Fibroblast of skin of back (primary cell): ENCODE measurements at regions not wholly inside any gene's neighbourhood (a gene's known extent, or its start where the extent isn't known, plus 50 kb on each side); places are given as distances from the start of the nearest gene placed in this dataset.
A peak's percentile ranks its signal among the peaks of the same experiment; 100 is the strongest.
"Not testable (repeated sequence)": the region's sequence is repeated elsewhere in the genome, so short reads cannot be mapped to it uniquely, and the experiment has no call there.

ENCODE experiments used
- DNase-seq: peaks from one replicate; pipeline ENCODE4 v3.0.0-alpha.2; 2013

DNA sequence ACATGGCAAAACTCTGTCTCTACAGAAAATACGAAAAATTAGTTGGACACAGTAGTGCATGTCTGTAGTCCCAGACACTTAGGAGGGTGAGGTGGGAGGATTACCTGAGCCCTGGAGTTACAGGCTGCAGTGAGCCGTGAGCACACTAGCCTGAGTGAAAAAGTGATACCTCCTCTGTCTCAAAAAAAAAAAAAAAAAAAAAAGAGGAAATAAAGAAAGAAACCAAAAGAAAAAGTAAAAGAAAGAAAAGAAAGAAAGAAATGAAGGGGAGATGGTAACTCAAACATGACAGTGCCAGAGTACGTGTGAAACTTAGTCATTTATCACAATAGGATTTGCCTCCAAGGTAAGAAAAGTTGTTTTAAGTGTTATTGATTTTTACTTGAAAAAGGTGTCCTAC is 407.0 kb upstream of the MGAT4C start:
- DNase-seq, result no peak

DNA sequence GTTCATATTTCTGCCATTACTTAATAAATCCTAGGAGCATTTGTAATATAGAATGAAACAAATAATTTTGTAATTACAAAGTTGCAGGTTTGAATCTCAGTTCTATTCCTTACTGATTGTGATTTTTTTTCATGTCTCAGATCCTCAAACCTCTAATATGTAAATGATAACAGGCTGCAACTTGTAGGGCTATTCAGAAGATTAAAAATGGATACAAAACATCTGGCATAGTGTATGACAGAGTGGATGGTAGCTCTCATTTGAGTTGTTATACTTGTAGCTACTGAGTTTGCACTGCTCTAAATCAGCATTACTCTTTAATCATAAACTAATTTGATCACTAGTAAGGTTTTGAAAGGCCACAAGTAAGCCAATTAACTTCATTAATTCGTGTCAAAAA is 406.3 kb upstream of the MGAT4C start:
- DNase-seq, result no peak

DNA sequence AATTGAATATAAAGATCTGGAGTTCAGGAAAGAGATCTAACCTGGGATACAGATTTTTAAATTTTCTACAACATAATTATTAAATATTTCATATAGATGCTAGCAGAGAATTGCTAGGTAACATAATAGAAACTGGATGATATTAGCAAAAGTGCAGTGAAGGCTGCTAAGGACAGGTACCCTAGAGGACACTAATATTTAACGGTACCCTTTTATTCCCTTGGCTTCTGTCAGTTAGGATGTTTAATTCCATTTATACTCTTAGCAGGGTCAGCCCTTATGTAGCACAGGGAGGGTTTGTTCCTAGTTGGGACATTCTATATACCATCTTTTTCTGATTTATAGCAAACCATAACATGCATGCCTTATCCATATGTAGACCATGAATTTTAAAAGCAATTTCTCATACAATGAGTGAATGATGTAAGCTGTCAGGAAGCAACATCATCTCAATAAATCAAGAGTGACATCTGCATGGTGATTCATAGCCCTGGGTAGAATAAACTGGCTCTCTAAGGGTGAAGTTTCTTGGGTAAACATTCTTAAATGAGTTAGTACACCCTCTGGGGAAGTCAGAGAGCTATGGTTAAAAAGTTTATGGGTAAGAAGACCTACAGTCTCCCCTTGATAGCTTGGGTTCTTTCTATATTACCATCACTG is 404.4 kb upstream of the MGAT4C start:
- DNase-seq, result peak; percentile 90

DNA sequence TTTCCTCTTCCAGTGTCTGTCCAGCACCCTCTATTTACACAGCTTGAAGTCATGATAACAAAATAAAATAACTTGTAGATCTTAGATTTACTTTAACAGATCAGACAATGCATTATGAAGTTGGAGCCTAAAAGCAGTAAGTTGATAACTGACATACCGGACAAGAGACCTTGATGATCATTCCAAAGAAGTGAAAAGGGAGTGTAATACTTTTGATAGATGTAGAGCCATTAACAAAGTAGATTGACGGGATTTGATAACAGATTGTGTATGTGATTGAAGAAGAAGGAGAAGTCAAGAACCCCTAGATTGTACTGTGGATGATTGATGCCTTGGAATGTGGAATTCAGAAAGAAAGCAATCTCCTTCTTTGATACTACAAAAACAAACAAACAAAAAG is 403.8 kb upstream of the MGAT4C start:
- DNase-seq, result no peak

DNA sequence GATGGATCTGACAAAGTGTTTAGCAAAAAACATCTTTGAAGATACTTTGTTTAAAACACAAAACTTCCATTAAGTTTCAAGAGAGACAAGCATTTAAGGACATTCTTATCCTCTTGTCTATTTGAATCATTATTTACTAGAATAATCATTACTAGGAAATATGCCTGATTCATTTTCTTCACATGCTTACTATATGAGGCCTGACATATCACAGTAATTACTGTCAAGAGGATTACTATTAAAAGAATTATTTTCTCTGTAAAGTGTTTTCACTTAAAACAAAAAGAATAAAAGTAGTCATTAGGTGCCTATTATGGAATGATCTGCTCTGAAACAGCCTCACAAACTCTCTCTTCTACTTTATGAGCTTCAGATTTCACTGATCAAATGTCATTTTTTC is 402.1 kb upstream of the MGAT4C start:
- no peak for DNase-seq

DNA sequence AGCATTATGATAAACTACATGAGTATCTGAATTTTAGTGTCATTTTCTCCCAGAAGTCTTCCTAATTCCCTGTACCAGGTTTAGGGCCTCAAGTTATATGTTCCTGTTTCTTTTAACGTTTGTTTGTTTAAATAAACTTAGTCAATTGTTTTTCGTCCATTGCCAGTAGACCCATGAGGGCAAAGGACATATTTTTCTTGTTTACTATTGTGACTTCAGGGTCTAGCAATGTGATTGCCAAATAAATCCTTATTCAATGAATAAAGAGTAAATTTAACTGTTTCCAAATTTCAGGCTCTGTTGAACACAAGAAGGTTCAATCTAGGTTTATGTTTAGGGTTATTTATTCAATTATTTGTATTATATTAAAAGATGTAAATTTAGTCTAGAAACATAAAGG is 391.6 kb upstream of the MGAT4C start:
- no peak for DNase-seq

DNA sequence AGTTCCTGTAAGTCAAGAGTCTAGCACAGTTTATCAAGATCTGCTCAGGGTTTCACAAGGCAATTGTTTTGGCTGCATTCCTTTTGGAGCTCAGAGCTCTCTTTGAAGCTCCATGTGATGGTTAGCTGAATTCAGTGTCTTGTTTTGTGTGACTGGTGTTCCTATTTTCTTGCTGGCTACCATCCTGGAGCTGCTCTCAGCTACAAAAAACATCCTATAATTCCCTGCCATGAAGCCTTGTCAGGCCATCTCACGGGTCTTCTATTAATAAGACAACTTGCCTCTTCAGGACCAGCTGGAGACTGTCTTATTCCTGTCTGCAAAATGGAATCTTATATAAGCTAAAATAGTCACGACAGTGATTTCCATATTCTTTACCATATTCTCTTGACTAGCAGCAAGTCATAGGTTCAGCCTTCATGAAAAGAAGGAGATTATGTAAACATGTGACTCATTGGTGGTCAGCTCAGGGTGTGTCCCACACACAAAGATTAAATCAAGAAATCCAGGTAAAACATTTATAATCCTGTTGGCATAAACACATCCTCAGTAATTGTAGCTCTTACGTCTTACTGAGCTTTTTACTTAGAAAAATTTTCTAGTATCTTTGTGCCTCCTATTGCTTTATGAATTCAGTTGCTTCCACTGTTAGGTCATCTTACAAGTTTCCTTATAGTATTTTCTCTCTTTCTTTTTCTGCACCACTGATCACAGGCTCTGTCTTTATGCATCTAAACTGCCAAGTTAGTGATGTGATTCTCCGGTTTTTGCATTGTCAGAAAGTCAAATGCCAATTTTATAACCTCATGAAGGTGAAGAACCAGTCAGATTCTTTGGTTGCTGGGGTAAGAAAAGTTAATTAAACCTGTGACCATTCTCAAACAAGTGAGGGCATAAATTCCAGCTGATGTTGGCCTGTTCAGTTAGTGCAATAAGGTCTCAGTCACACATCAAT is 378.5 kb upstream of the MGAT4C start:
- DNase-seq, result peak; percentile 3

DNA sequence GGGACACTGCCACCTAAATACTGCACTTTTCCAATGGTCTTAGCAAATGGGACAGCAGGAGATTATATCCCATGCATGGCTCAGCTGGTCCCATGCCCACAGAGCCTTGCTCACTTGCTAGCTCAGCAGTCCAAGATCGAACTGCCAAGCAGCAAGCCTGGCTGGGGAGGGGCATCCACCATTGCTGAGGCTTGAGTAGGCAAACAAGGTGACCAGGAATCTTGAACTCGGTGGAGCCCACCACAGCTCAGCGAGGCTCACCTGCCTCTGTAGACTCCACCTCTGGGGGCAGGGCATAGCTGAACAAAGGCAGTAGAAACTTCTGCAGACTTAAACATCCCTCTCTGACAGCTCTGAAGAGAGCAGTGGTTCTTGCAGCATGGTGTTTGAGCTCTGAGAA is 370.8 kb upstream of the MGAT4C start:
- DNase-seq, result no peak

DNA sequence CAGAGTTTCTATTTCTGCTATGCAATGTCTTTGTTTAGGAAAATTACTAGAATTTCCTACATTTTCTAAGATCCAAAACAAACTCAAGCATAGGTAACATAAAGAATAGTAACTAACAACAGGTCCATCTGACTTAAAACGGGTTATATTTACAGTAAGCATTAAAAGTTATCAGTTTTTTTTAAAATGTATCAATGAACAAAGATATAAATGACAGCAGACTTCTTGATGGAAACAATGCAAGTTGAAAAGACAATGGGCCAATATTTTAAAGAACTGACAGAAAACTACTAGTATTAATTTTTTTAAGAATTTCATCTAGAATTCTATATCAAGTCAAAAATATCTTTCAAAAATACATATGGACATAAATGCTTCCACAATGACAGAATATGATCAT is 367.1 kb upstream of the MGAT4C start:
- no peak for DNase-seq

DNA sequence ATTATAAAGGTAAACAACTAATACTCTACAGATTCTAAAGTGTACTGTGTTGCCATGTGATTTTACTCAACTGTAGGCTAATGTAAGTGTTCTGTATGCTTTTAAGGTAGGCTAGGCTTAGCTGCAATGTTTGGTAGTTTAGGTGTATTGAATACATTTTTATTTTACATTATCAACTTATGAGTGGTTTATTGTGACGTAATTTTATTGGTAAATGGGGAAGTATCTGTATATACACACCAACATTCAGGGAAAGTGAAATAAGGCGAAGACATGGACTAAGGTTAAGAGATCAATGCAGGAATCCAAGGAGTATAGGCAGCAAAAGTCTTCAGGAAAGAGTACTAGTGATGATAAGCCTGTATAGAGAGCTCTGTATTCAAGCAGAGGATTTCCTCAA is 365.8 kb upstream of the MGAT4C start:
- DNase-seq, result no peak

DNA sequence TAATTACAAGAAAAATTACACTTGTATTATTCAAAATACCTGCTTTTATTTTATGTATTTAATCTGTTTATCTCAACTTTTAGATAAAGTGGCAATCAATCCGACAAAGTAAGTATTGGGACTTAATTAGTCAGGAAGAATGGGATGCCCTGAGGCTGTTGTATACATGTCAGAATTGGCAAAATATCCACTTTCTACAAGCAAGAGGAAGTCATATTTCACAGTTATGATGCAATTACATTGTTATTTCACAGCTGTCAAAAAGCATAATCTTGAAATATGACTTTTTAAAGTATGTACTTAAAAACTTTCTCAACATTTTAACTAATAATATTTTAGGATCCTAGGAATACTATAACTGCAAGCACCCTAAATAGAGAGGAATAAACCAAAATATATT is 357.1 kb upstream of the MGAT4C start:
- DNase-seq, result peak; percentile 25

DNA sequence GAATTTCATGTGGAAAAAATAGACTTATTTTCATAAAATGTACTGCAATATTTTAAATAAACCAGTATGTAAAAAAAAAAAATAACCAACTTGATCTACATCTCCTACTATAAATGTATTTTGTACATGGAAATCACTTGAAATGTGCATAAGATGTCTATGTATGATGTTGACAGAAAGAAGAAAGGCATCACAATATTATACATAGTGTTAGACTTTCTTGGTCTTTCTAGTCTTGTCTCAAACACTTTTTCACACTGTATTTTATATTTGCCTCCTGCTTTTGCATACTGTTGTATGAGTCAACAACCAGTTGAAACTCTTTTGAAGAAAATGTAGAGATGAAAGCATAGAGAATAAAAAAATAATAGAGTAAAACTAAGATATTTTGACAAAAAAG is 352.4 kb upstream of the MGAT4C start:
- DNase-seq, result no peak

DNA sequence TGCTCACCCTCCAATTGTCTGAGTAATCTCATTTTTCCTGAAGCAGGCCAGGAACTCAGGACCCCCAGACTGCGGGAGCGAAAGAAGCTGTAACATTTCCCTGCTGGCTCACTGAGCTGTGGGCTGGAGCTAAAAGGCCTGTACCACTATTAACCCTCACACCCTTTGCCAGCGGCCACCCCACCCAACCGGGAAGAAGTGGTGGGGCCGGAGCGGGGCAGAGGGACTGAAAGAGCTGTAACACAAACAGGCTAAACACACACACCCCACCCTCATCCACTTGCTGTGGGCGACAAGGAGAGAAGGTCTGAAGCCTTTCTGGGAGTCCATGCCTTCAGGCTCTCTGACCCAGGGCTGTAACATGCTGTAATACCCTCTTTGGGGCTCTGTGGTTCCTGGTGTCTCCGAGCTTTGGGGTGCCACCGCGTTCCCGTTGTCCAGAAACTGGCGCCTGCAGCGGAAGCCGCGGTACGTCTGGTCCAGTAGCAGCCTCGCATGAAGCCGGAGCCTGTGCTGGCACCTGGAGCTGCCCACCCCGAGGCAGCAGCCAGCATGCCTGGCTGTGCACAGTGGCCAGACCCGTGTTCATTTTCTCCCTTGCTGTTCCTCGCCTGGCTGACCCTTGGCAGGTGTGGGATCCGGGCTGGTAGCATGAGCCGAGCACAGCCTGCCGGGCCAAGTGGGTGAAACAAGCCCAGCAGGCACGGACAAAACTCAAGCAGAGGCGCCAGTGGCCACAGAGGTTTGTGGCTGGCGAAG is 345.5 kb upstream of the MGAT4C start:
- DNase-seq, result no peak

DNA sequence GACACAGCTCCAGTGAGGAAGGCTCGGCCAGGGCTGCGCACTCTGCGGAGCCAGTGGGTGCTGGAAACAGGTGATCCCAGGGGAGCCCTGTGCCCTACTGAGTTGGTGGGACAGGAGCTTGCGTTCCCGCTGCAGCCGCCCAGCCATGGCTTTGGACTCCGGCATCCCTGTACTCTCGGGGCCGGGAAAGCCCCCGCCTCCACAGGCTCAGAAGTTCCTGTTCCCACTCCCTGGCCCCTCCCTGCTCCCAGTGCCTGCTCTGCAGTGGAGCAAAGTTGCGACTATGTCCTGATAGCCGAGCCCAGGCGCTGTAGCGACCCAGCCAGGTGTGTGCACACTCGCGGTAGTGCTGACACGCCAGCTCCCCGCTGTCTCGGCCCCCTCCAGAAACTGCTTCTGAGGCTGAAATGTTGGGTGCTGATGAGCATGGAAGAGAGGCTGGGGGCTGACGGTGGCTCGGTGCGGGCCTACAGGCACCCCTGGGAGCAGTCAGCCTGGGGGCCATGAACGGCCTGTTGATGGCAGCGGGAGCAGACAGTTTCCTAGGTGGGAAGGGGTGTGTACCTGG is 344.6 kb upstream of the MGAT4C start:
- no peak for DNase-seq

DNA sequence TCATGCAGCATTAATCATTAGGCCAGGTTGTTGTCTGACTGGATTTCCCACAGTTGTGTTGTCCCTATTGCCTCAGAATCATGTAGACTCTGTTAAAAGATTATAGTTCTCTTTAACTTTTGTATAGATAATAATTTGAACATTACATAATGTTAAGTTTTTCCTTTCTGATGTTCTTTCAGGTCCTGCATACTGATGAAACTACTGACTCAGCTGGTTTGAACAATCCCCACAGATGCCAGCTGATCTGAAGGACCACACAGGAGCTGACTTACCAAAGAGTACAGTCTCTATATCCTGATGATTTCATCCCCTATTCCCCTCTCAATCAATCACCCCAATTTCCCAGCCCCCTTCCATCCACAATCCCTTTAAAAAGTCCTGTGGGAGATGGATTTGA is 341.2 kb upstream of the MGAT4C start:
- no peak for DNase-seq

DNA sequence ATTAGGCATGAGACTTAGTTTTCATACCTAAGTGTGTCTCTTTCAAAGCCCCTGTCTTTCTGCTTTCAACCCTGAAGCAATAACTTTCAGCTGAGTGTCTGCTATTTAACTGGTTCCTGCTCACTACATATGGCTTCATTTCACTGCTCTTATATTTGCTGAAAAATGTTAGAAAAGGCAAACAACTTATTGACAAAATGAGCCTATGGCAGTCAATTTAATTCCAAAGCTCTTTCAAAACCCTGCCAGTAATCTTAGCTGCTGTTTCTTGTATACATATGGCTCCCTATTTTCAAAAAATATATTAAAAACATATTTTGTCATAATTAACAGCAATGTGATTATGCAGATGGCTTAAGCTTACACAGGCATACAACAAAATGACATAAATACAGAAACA is 334.1 kb upstream of the MGAT4C start:
- no peak for DNase-seq

DNA sequence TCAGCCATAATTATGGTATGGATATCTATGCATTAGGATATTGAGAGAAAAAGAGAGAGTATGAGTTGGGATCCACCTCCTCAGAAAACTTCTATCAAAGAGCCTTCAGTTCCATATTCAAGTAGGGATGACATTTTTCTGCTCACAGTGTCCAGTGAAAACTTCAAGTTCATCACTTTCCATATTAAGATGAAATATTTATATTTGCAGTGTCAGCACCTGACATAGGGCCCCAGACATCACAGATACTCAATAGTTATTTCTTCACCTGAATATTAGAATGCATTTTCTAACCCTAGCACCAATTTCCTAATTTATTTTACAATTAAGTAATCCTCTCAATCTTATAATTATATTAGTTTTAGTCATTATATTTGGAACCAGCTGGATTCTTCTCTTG is 318.0 kb upstream of the MGAT4C start:
- no peak for DNase-seq

DNA sequence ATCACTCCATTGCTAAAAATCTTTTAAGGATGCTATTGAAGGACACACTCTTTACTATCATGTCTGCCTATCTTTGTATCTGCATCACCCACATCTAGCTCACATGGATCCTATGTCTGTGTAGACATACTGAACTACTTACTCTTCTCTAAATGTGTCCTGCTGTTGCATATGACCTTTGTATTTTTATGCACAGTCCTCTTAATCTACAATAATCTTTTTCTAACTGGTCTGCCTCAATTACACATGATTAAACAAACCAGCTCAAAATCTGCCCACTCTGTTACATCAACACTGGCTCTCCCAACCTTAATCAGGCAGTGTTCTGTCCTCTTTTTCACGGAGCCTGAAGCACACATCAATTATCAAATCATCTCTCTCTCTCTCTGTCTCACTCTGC is 316.3 kb upstream of the MGAT4C start:
- DNase-seq, result no peak

DNA sequence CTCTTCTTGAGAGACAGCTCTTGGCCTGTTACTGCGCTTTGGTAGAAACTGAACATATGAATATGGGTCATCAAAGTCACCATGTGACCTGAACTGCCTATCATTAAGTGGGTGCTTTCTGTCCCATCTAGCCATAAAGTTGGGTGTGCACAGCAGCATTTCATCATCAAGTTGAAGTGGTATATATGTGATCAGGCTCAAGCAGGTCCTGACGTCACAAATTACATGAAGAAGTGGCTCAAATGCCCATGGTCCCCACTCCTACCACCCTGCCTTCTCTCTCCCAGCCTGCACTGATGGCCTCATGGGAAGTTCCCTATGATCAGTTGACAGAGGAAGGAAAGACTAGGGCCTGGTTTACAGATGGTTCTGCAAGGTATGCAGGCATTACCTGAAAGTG is 308.8 kb upstream of the MGAT4C start:
- no peak for DNase-seq

DNA sequence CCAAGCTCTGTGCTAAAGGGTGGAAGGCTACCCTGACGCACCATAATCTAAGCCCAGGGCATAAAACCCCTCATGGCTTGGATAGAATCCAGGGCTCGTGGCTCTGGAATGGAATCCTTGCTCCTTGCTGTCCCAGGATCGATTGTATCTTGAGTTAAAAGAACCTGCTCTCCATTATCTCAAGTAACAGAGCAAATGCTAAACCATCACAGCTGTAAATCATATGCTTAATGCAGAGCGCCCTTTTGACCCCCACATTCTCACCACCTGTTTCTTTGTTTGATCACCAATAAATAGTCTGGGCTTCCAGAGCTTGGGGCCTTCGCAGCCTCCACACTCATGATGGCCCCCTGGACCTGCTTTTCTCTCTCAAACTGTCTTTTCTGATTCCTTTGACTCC is 299.3 kb upstream of the MGAT4C start:
- DNase-seq, result not testable (repeated sequence)

DNA sequence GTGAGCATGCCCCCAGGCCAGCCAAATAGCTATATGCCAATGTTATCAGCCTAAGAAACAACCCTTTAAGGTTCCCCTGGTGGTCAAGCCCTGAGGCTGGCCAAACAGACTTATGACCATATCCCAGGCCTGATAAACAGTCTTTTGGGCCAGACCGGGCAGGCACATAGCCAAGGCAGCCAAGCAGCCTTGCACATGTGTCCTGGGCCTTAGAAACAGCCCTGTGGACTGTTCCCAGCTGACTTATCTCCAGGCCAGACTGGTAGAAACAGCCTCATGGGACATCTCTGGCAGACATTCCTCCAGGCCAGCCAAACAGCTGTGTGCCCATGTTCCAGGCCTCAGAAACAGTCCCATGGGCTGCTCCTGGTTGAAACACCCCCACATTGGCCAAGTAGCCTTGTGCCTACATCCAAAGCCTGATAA is 295.0 kb upstream of the MGAT4C start:
- DNase-seq, result no peak

DNA sequence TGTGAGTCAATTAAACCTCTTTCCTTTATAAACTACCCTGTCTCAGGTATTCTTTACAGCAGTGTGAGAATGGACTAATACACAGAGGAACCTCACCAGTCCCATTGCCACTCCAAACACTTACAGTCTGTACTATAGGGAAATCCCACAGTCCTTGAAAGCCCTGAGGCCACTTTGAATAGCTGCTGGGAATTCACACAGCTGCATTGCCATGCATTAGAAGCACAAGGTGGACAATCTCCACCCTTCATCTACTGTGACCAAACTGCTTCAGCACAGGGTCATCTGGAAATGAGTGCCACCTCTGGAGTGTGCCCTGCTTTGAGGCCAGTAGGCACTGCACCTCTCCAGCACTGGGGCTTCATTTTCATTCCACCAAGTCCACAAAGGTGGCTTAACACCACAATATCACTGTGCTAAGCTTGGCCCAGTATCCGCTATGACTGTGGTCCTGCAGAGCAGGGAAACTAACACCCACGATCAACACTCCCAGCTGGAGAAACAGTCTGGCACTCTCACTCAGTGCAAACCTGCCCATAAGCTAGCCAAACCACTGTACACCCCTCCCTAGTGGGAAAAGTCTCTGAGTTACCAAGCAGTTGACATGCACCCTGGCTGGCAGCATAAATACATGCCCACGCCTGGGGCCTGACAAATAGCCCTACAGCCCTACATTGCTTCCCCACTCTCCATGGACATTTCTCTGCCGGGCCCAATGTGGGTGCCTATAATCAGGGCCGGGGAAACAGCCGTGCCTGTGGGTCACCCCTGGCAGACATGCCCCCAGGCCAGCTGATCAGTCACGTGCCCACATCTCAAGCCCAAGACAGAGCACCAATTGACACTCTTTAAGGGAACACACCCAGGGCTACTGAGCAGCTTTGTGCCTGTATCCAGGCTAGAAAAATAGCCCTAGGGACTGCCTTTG is 294.3 kb upstream of the MGAT4C start:
- no peak for DNase-seq
